GM23338 (cell line): ENCODE measurements at regions not wholly inside any gene's neighbourhood (a gene's known extent, or its start where the extent isn't known, plus 50 kb on each side); places are given as distances from the start of the nearest gene placed in this dataset.

Source experiments
- ATAC-seq: fragments of 200-7000 bp; cut with Tn5 transposase; 3 replicates; pipeline ENCODE4 v1.9.1; 2020
- DNase-seq: peaks from one replicate; pipeline ENCODE4 v3.0.0-alpha.2; 2015; ENCODE audit warnings: low spot score
- H2AFZ ChIP-seq: fragments of 200-600 bp; sonication (generic); 2 replicates; pipeline ENCODE4 v1.8.0; 2016; ENCODE audit warnings: antibody characterized with exemption, mild to moderate bottlenecking, moderate library complexity
- H3F3A ChIP-seq: fragments of 200-600 bp; sonication (generic); replicated peaks from 2 replicates; pipeline ENCODE4 v1.8.0; 2017; ENCODE audit warnings: antibody characterized with exemption, mixed run types, low read depth
- H3K27ac ChIP-seq: fragments of 200-600 bp; sonication (generic); 2 replicates; pipeline ENCODE4 v1.6.1; 2016; ENCODE audit warnings: low read depth
- H3K27me3 ChIP-seq: fragments of 200-600 bp; sonication (generic); 2 replicates; pipeline ENCODE4 v1.8.0; 2016; ENCODE audit warnings: mild to moderate bottlenecking, mixed run types, moderate library complexity; ENCODE audit not compliant: insufficient read depth
- H3K36me3 ChIP-seq: fragments of 200-600 bp; sonication (generic); 2 replicates; pipeline ENCODE4 v1.8.0; 2016; ENCODE audit warnings: mild to moderate bottlenecking; ENCODE audit not compliant: insufficient read depth
- H3K4me1 ChIP-seq: fragments of 200-600 bp; sonication (generic); 2 replicates; pipeline ENCODE4 v1.8.0; 2016; ENCODE audit warnings: mild to moderate bottlenecking, moderate library complexity; ENCODE audit not compliant: insufficient read depth
- H3K4me2 ChIP-seq: fragments of 200-600 bp; sonication (generic); 2 replicates; pipeline ENCODE4 v1.7.1; 2017; ENCODE audit warnings: mixed run types
- H3K4me3 ChIP-seq: fragments of 200-600 bp; sonication (generic); 2 replicates; pipeline ENCODE4 v1.6.1; 2016; ENCODE audit warnings: mixed run types
- H3K79me2 ChIP-seq: fragments of 200-600 bp; sonication (generic); replicated peaks from 2 replicates; pipeline ENCODE4 v1.8.0; 2017; ENCODE audit warnings: mild to moderate bottlenecking; ENCODE audit not compliant: insufficient read depth
- H3K9me2 ChIP-seq: fragments of 200-600 bp; sonication (generic); 2 replicates; pipeline ENCODE4 v1.8.0; 2017; ENCODE audit not compliant: insufficient read depth
- H4K20me1 ChIP-seq: fragments of 200-600 bp; sonication (generic); replicated peaks from 2 replicates; pipeline ENCODE4 v1.8.0; 2017; ENCODE audit warnings: mild to moderate bottlenecking; ENCODE audit not compliant: insufficient read depth
- H3K27ac Mint-ChIP-seq: 2 replicates; pipeline ENCODE4 v1.8.0; 2020; ENCODE audit warnings: inconsistent platforms, mild to moderate bottlenecking, moderate library complexity, mixed read lengths
- H3K27me3 Mint-ChIP-seq: 3 replicates; pipeline ENCODE4 v1.8.0; 2022; ENCODE audit warnings: low read depth, mild to moderate bottlenecking, moderate library complexity, mixed read lengths, inconsistent platforms; ENCODE audit not compliant: insufficient read depth, poor library complexity
- H3K36me3 Mint-ChIP-seq: 3 replicates; pipeline ENCODE4 v1.8.0; 2021; ENCODE audit warnings: low read depth, mild to moderate bottlenecking, inconsistent platforms, moderate library complexity, mixed read lengths
- H3K4me1 Mint-ChIP-seq: 3 replicates; pipeline ENCODE4 v1.8.0; 2020; ENCODE audit warnings: mild to moderate bottlenecking, inconsistent platforms, mixed read lengths
- H3K4me3 Mint-ChIP-seq: 3 replicates; pipeline ENCODE4 v1.8.0; 2021; ENCODE audit warnings: moderate library complexity, mild to moderate bottlenecking, inconsistent platforms, mixed read lengths
- H3K9me3 Mint-ChIP-seq: 3 replicates; pipeline ENCODE4 v1.8.0; 2020; ENCODE audit warnings: moderate library complexity, mild to moderate bottlenecking, inconsistent platforms, mixed read lengths
- CREB1 ChIP-seq: fragments of 250-450 bp; sonication (Bioruptor Pico); IDR thresholded peaks from 2 replicates; pipeline ENCODE4 v1.5.0; 2020; ENCODE audit warnings: low read depth, mild to moderate bottlenecking, moderate library complexity
- CTCF ChIP-seq, 2 experiments: fragments of 200-600 bp in 1 of 2; sonication (generic) in 1 of 2; conservative IDR thresholded peaks; 2 replicates each; pipeline versions ENCODE4 v1.5.1 to v1.6.1; 2016 to 2017; ENCODE audit warnings: antibody characterized with exemption in 2 of 2, low read depth in 2 of 2, mild to moderate bottlenecking in 2 of 2, moderate library complexity in 1 of 2
- ETS1 ChIP-seq: IDR thresholded peaks from 2 replicates; pipeline ENCODE4 v1.6.1; 2016; ENCODE audit warnings: antibody characterized with exemption
- EZH2 ChIP-seq: fragments of 200-600 bp; sonication (generic); IDR thresholded peaks from one replicate; pipeline ENCODE4 v1.8.0; 2017; ENCODE audit warnings: antibody characterized with exemption, mild to moderate bottlenecking, low read depth; ENCODE audit not compliant: unreplicated experiment
- EZH2phosphoT487 ChIP-seq: fragments of 200-600 bp; sonication (generic); IDR thresholded peaks from one replicate; pipeline ENCODE4 v1.8.1; 2018; ENCODE audit warnings: antibody characterized with exemption; ENCODE audit not compliant: unreplicated experiment
- NANOG ChIP-seq: IDR thresholded peaks from 2 replicates; pipeline ENCODE4 v1.6.1; 2016; ENCODE audit warnings: antibody characterized with exemption, borderline replicate concordance
- POLR2AphosphoS5 ChIP-seq: IDR thresholded peaks from 2 replicates; pipeline ENCODE4 v1.6.1; 2016; ENCODE audit warnings: antibody characterized with exemption, low read depth
- REST ChIP-seq: IDR thresholded peaks from one replicate; pipeline ENCODE4 v1.6.1; 2018; ENCODE audit warnings: antibody characterized with exemption; ENCODE audit not compliant: unreplicated experiment
- STAT1 ChIP-seq: IDR thresholded peaks from one replicate; pipeline ENCODE4 v1.6.1; 2016; ENCODE audit warnings: antibody characterized with exemption; ENCODE audit not compliant: unreplicated experiment
- ZNF114 ChIP-seq: fragments of 250-450 bp; sonication (Bioruptor Pico); IDR thresholded peaks from 2 replicates; pipeline ENCODE4 v1.5.0; 2020; ENCODE audit warnings: mild to moderate bottlenecking, moderate library complexity

GRCh38 chr7:79933144-79933543, 201.5 kb upstream of the GNAI1 start:
- Mint-ChIP-seq H3K36me3 (no peaks in the 10 kb centered on the region), H3K27me3 (no peaks in the 10 kb centered on the region), H3K4me3 (no peak overlapping the region), H3K4me1 (no peaks in the 10 kb centered on the region), H3K9me3 (no peaks in the 10 kb centered on the region), H3K27ac (no peak overlapping the region)
- H3K79me2 ChIP-seq, result no peaks in the 10 kb centered on the region
- DNase-seq (no peak), ATAC-seq (no peak)
- H4K20me1 ChIP-seq, result no peaks in the 10 kb centered on the region
- no peak overlapping the region for H3K27ac ChIP-seq
- no peak overlapping the region for H3K4me2 ChIP-seq
- H3K4me3 ChIP-seq, result no peak overlapping the region
- H3K27me3 ChIP-seq, result no peaks in the 10 kb centered on the region
- no peaks in the 10 kb centered on the region for H3F3A ChIP-seq
- TF ChIP-seq NANOG, result no peak
- TF ChIP-seq EZH2phosphoT487, result no peak
- H3K36me3 ChIP-seq, result no peaks in the 10 kb centered on the region
- H3K4me1 ChIP-seq, result no peaks in the 10 kb centered on the region
- no peak overlapping the region for H2AFZ ChIP-seq
- H3K9me2 ChIP-seq, result no peaks in the 10 kb centered on the region; the same call in 1 of the 2 replicates

- no peaks in the 10 kb centered on the region for H3K4me1 ChIP-seq
- H3K4me2 ChIP-seq, result no peak overlapping the region
- no peaks in the 10 kb centered on the region for H3K27me3 ChIP-seq
- no peaks in the 10 kb centered on the region for H3F3A ChIP-seq
- ATAC-seq (no peak), DNase-seq (no peak)
- H3K36me3 ChIP-seq, result no peaks in the 10 kb centered on the region
- H4K20me1 ChIP-seq, result no peaks in the 10 kb centered on the region
- Mint-ChIP-seq H3K9me3 (no peaks in the 10 kb centered on the region), H3K4me3 (no peak overlapping the region), H3K36me3 (no peaks in the 10 kb centered on the region), H3K4me1 (no peaks in the 10 kb centered on the region), H3K27me3 (no peaks in the 10 kb centered on the region), H3K27ac (no peak overlapping the region)
- no peak overlapping the region for H2AFZ ChIP-seq
- no peaks in the 10 kb centered on the region for H3K9me2 ChIP-seq
- no peaks in the 10 kb centered on the region for H3K79me2 ChIP-seq
- TF ChIP-seq CREB1 (no peak), ZNF114 (no peak), REST (no peak), ETS1 (no peak), NANOG (no peak), STAT1 (no peak), EZH2 (no peak), CTCF (conservative IDR thresholded peaks at IDR 0.05; ENCODE audit: low read depth in 2 of 2) (no peak), POLR2AphosphoS5 (no peak)
- H3K4me3 ChIP-seq, result no peak overlapping the region
- H3K27ac ChIP-seq, result no peak overlapping the region
Observed at GRCh38 chr7:79930604-79931003, 204.0 kb upstream of the GNAI1 start.
